DOHH2 (cell line): ENCODE measurements at regions not wholly inside any gene's neighbourhood (a gene's known extent, or its start where the extent isn't known, plus 50 kb on each side); places are given as distances from the start of the nearest gene placed in this dataset.

Source experiments
- H3F3A ChIP-seq: fragments of 200-600 bp; sonication (generic), shearing (Covaris generic); 2 replicates; pipeline ENCODE4 v1.6.0; 2016; ENCODE audit warnings: antibody characterized with exemption, mild to moderate bottlenecking; ENCODE audit not compliant: control insufficient read depth, insufficient read depth
- H3K27ac ChIP-seq: fragments of 200-600 bp; sonication (generic); 2 replicates; pipeline ENCODE4 v1.5.1; 2014; ENCODE audit warnings: low read depth, mild to moderate bottlenecking, low read length, moderate library complexity
- H3K27me3 ChIP-seq: fragments of 200-600 bp; sonication (generic); 2 replicates; pipeline ENCODE4 v1.6.1; 2014; ENCODE audit warnings: mild to moderate bottlenecking, low read length, mixed read lengths; ENCODE audit not compliant: control insufficient read depth
- H3K36me3 ChIP-seq: fragments of 200-600 bp; sonication (generic); 2 replicates; pipeline ENCODE4 v1.6.1; 2014; ENCODE audit warnings: mild to moderate bottlenecking, low read length, moderate library complexity, mixed read lengths; ENCODE audit not compliant: control insufficient read depth
- H3K4me1 ChIP-seq: fragments of 200-600 bp; sonication (generic); 2 replicates; pipeline ENCODE4 v1.6.1; 2014; ENCODE audit warnings: mild to moderate bottlenecking, low read length, mixed read lengths; ENCODE audit not compliant: control insufficient read depth
- H3K4me2 ChIP-seq: fragments of 200-600 bp; sonication (generic); 2 replicates; pipeline ENCODE4 v1.6.0; 2014; ENCODE audit warnings: mild to moderate bottlenecking, low read length, moderate library complexity
- H3K4me3 ChIP-seq: fragments of 200-600 bp; sonication (generic); 2 replicates; pipeline ENCODE4 v1.5.1; 2014; ENCODE audit warnings: mild to moderate bottlenecking, low read length, mixed read lengths
- H3K79me2 ChIP-seq: fragments of 200-600 bp; sonication (generic); 2 replicates; pipeline ENCODE4 v1.6.1; 2014; ENCODE audit warnings: mild to moderate bottlenecking, low read length, mixed read lengths; ENCODE audit not compliant: control insufficient read depth
- H3K9me2 ChIP-seq: fragments of 200-600 bp; sonication (generic); replicated peaks from 2 replicates; pipeline ENCODE4 v1.6.1; 2014; ENCODE audit warnings: mild to moderate bottlenecking, low read length, mixed read lengths; ENCODE audit not compliant: control insufficient read depth
- H3K9me3 ChIP-seq: fragments of 200-600 bp; sonication (generic); 2 replicates; pipeline ENCODE4 v1.6.1; 2014; ENCODE audit warnings: antibody characterized with exemption, low read length, mixed read lengths; ENCODE audit not compliant: control insufficient read depth, insufficient read depth
- H4K20me1 ChIP-seq: fragments of 200-600 bp; sonication (generic); 2 replicates; pipeline ENCODE4 v1.6.0; 2014; ENCODE audit warnings: low read depth, mild to moderate bottlenecking, antibody characterized with exemption, low read length, moderate library complexity; ENCODE audit not compliant: control insufficient read depth, insufficient read depth
- EZH2phosphoT487 ChIP-seq: fragments of 200-600 bp; sonication (generic); IDR thresholded peaks from 2 replicates; pipeline ENCODE4 v1.6.1; 2017; ENCODE audit warnings: borderline replicate concordance, mild to moderate bottlenecking, antibody characterized with exemption, low read length, moderate library complexity, mixed read lengths
- TF ChIP-seq, protein P1 (sequence below): fragments of 200-600 bp; sonication (generic); IDR thresholded peaks from one replicate; pipeline ENCODE4 v1.5.1; 2014; ENCODE audit warnings: antibody characterized with exemption, mild to moderate bottlenecking, low read depth, low read length; ENCODE audit not compliant: poor library complexity, severe bottlenecking

DNA sequence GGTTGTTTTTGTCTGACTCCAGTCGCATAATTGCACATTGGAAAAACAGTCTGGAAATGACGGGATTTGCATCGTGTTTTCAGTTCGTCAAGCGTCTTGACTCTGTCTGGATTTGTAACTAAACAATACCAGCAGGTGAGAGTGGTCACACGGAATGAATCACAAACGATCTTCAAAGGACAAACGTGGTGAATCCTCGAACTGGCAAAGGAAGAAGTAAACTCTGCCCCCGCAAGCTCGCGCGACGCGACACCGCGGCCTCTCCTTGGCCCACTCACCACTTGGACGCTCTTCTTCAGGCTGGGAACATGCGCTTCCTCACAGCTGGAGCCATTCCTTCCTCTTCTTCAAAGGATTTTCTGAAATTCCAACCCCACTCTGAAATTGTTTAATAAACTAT, 352.6 kb downstream of the THBS2 start:
- H3K27ac ChIP-seq, result no peak overlapping the region
- H3K9me2 ChIP-seq, result no peaks in the 10 kb centered on the region
- no peak for TF ChIP-seq EZH2phosphoT487
- TF ChIP-seq, protein P1, sequence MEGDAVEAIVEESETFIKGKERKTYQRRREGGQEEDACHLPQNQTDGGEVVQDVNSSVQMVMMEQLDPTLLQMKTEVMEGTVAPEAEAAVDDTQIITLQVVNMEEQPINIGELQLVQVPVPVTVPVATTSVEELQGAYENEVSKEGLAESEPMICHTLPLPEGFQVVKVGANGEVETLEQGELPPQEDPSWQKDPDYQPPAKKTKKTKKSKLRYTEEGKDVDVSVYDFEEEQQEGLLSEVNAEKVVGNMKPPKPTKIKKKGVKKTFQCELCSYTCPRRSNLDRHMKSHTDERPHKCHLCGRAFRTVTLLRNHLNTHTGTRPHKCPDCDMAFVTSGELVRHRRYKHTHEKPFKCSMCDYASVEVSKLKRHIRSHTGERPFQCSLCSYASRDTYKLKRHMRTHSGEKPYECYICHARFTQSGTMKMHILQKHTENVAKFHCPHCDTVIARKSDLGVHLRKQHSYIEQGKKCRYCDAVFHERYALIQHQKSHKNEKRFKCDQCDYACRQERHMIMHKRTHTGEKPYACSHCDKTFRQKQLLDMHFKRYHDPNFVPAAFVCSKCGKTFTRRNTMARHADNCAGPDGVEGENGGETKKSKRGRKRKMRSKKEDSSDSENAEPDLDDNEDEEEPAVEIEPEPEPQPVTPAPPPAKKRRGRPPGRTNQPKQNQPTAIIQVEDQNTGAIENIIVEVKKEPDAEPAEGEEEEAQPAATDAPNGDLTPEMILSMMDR, result no peak
- H3K4me3 ChIP-seq, result no peak overlapping the region
- H3K4me1 ChIP-seq, result no peaks in the 10 kb centered on the region
- no peaks in the 10 kb centered on the region for H3K27me3 ChIP-seq
- H3K36me3 ChIP-seq, result no peaks in the 10 kb centered on the region
- H4K20me1 ChIP-seq, result no peaks in the 10 kb centered on the region
- no peaks in the 10 kb centered on the region for H3K9me3 ChIP-seq
- no peak overlapping the region for H3K4me2 ChIP-seq
- no peaks in the 10 kb centered on the region for H3F3A ChIP-seq
- H3K79me2 ChIP-seq, result no peaks in the 10 kb centered on the region

GRCh38 chr6:168896321-168896720, 357.3 kb downstream of the THBS2 start:
- Histone ChIP-seq H3K9me3 (no peaks in the 10 kb centered on the region), H3F3A (no peaks in the 10 kb centered on the region), H3K36me3 (no peaks in the 10 kb centered on the region), H3K9me2 (no peaks in the 10 kb centered on the region), H3K27ac (no peak overlapping the region), H4K20me1 (no peaks in the 10 kb centered on the region), H3K79me2 (no peaks in the 10 kb centered on the region), H3K4me3 (no peak overlapping the region), H3K4me1 (peaks cover 4% of the 10 kb centered on the region), H3K4me2 (no peak overlapping the region), H3K27me3 (no peaks in the 10 kb centered on the region)
- TF ChIP-seq EZH2phosphoT487, result no peak
- TF ChIP-seq, protein P1, result no peak

DNA sequence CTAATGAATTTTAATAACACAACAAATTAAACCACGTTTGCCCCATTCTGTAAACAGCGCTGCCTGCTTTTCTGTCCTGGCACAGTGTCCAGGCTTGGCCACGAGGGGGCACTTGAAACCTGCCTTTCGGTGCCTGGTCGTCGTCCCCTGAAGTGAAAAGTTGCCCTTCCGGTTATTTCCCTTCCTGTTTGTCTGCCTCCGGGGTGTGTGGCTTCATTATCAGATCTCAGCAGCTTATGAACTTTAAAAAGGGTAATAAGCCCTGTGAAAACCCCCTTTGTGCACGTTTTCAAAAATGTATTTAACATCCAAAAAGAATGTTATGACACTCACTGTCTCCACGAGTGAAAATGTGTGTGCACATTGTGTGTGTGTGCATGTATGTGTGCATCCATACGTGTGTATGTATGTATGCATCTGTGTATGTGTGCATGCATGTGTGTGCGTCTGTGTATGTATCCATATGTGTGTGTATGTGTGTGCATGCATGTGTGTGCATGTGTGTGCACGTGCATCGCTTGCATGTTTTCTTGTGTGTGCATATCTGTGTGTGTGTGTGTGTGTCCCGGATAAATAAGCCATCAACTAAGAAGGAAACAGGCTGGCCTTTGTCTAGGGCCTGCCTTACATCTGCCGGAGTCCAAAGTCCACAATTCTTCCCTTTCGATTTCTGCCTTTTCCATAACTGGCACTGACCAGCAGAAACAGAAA, 358.4 kb downstream of the THBS2 start:
- H3K27me3 ChIP-seq, result no peaks in the 10 kb centered on the region
- H3K9me3 ChIP-seq, result no peaks in the 10 kb centered on the region
- H4K20me1 ChIP-seq, result no peaks in the 10 kb centered on the region
- no peak overlapping the region for H3K27ac ChIP-seq
- no peaks in the 10 kb centered on the region for H3K9me2 ChIP-seq
- peak overlapping the region; percentile 41 for H3K4me3 ChIP-seq
- no peaks in the 10 kb centered on the region for H3F3A ChIP-seq
- no peaks in the 10 kb centered on the region for H3K36me3 ChIP-seq
- H3K4me2 ChIP-seq, result peak overlapping the region; percentile 34; the same call in 1 of the 2 replicates
- TF ChIP-seq EZH2phosphoT487, result no peak
- TF ChIP-seq, protein P1, result peak; percentile 90
- no peaks in the 10 kb centered on the region for H3K79me2 ChIP-seq
- peaks cover 4% of the 10 kb centered on the region for H3K4me1 ChIP-seq
